ENCODE measurements at regions not wholly inside any gene's neighbourhood (a gene's known extent, or its start where the extent isn't known, plus 50 kb on each side); places are given as distances from the start of the nearest gene placed in this dataset.

DNA sequence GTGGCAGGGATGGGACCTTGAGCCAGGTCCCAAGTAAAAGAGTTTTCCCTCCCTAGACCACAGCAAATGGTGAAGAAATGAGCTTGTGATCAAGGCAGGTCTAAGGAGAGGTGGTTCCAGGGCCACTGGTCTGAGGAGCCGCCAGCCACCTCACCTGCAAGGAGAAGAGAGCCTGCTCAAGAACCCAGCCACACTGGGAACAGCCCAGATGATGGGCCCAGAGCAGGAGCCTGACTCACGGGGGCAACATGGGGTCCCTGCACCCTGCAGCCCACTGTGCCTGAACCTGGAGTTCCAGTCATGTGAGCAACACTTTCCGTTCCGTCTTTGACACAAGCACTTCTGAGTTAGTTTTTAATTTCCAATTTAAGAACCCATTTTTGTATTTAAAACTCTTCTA is 204.5 kb upstream of the CDH4 start:
- Histone ChIP-seq H3K36me3 (ENCODE audit: control insufficient read depth in 2 of 4, insufficient read depth in 4 of 4, low read length in 3 of 4) (no peaks in the 10 kb centered on the region), H4K5ac (ENCODE audit: insufficient read length, low read depth, low read length) (no peak overlapping the region), H3K27ac (ENCODE audit: low read depth, low read length) (no peak overlapping the region), H3K9ac (replicated peaks in 1 of 4; ENCODE audit: extremely low read depth in 1 of 4, low read depth in 3 of 4, low read length in 3 of 4) (no peak overlapping the region), H2BK15ac (ENCODE audit: low read length) (no peak overlapping the region), H3K4me1 (replicated peaks in 1 of 4; ENCODE audit: control insufficient read depth in 3 of 4, insufficient read depth in 4 of 4, low read length in 3 of 4) (no peaks in the 10 kb centered on the region), H3K27me3 (replicated peaks in 1 of 4; ENCODE audit: control insufficient read depth in 3 of 4, extremely low read depth in 1 of 4, insufficient read depth in 3 of 4, low read length in 3 of 4) (peaks cover 0 to 14% (median 8%) of the 10 kb centered on the region in 4 experiments; a peak in 4 of 7 replicates), H3K79me2 (ENCODE audit: control insufficient read depth in 1 of 2, insufficient read depth in 2 of 2, low read length in 2 of 2) (no peaks in the 10 kb centered on the region), H4K8ac (ENCODE audit: extremely low read depth, insufficient read depth, low read length) (no peak overlapping the region), H3K4me2 (ENCODE audit: insufficient read depth in 1 of 2, low read depth in 2 of 2, low read length in 2 of 2) (no peak overlapping the region), H3K4me3 (ENCODE audit: extremely low read depth in 1 of 4, insufficient read depth in 2 of 4, low read depth in 3 of 4, low read length in 4 of 4) (no peak overlapping the region), H2AK5ac (ENCODE audit: low read depth, low read length) (no peak overlapping the region), H2BK120ac (replicated peaks; ENCODE audit: low read depth, low read length) (no peak overlapping the region), H2AFZ (ENCODE audit: low read length) (no peak overlapping the region), H3K18ac (ENCODE audit: extremely low read depth, low read length) (no peak overlapping the region), H3K23me2 (ENCODE audit: low read depth, low read length) (peaks cover 8% of the 10 kb centered on the region; the same call in 1 of the 2 replicates), H2BK5ac (ENCODE audit: low read depth, low read length) (no peak overlapping the region), H2BK12ac (ENCODE audit: low read depth, low read length) (no peak overlapping the region), H3K23ac (ENCODE audit: insufficient read length) (no peak overlapping the region), H2BK20ac (ENCODE audit: low read length) (no peak overlapping the region), H3K9me3 (ENCODE audit: insufficient read depth in 2 of 2, low read depth in 1 of 2, low read length in 1 of 2) (no peaks in the 10 kb centered on the region; a peak in 1 of 4 replicates), H3K14ac (ENCODE audit: insufficient read length) (no peak overlapping the region), H4K91ac (replicated peaks; ENCODE audit: insufficient read length, low read length) (no peak overlapping the region), H3K4ac (replicated peaks; ENCODE audit: insufficient read length, low read depth, low read length) (no peak overlapping the region), H4K20me1 (replicated peaks in 1 of 2; ENCODE audit: control insufficient read depth in 1 of 2, insufficient read depth in 2 of 2, low read length in 2 of 2) (peaks cover 0 to 5% of the 10 kb centered on the region in 2 experiments), H3K79me1 (ENCODE audit: low read depth, low read length) (no peaks in the 10 kb centered on the region), H3K56ac (replicated peaks; ENCODE audit: insufficient read length, low read depth, low read length) (no peak overlapping the region)
- FAIRE-seq (no peak), DNase-seq (ENCODE audit: low read depth in 1 of 2, low spot score in 2 of 2) (no peak)
- POLR2A ChIA-PET (ENCODE audit: partially characterized antibody), result no interaction called here
- whole genome bisulfite sequencing, 2 experiments (ENCODE audit: extremely low coverage in 1 of 2, insufficient coverage in 1 of 2, insufficient read length in 1 of 2, insufficient replicate concordance in 2 of 2, low coverage in 1 of 2, low lambda C conversion rate in 2 of 2, missing lambda C conversion rate in 1 of 2), result 80% methylated on average over 4 of the region's 4 CpGs; no CpG with 5 or more reads in 1 of the 2 experiments
- CTCF ChIA-PET (ENCODE audit: partially characterized antibody), result no interaction called here
- TF ChIP-seq ATF2 (IDR thresholded peaks at IDR 0.05; ENCODE audit: low read length), result no peak
- TF ChIP-seq, protein P1, sequence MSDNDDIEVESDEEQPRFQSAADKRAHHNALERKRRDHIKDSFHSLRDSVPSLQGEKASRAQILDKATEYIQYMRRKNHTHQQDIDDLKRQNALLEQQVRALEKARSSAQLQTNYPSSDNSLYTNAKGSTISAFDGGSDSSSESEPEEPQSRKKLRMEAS (IDR thresholded peaks at IDR 0.05), result no peak
- TF ChIP-seq CBX5 (IDR thresholded peaks at IDR 0.05; ENCODE audit: low read depth, low read length), result no peak
- no peak for TF ChIP-seq KDM4A (IDR thresholded peaks at IDR 0.05; ENCODE audit: low read depth, low read length, severe bottlenecking)
- no peak for TF ChIP-seq RBBP5 (IDR thresholded peaks at IDR 0.05; ENCODE audit: borderline replicate concordance, low read depth, low read length)
- no peak for TF ChIP-seq SP4 (IDR thresholded peaks at IDR 0.05; ENCODE audit: low read length)
- no peak for TF ChIP-seq RXRA (IDR thresholded peaks at IDR 0.05; ENCODE audit: insufficient read depth, low read depth, low read length)
- TF ChIP-seq FOSL1 (IDR thresholded peaks at IDR 0.05; ENCODE audit: insufficient read depth, low read depth, low read length), result no peak
- TF ChIP-seq EGR1 (IDR thresholded peaks at IDR 0.05; ENCODE audit: borderline replicate concordance, low read depth, low read length), result no peak
- no peak for TF ChIP-seq JUN (IDR thresholded peaks at IDR 0.05; ENCODE audit: low read depth, low read length)
- TF ChIP-seq TEAD4 (IDR thresholded peaks at IDR 0.05; ENCODE audit: low read depth, low read length), result no peak
- no peak for TF ChIP-seq SIX5 (IDR thresholded peaks at IDR 0.05; ENCODE audit: low read depth, low read length)
- TF ChIP-seq CHD1 (IDR thresholded peaks at IDR 0.05; ENCODE audit: low read depth, low read length), result no peak
- TF ChIP-seq JUND (IDR thresholded peaks at IDR 0.05; ENCODE audit: low read length), result no peak

All from H1 (cell line).